ENCODE measurements at regions not wholly inside any gene's neighbourhood (a gene's known extent, or its start where the extent isn't known, plus 50 kb on each side); places are given as distances from the start of the nearest gene placed in this dataset.

- no peak for TF ChIP-seq ATF7 (IDR thresholded peaks at IDR 0.05)
- no peak for TF ChIP-seq ATF7 (CRISPR knock-in tag; IDR thresholded peaks at IDR 0.05)
- TF ChIP-seq, protein P1, sequence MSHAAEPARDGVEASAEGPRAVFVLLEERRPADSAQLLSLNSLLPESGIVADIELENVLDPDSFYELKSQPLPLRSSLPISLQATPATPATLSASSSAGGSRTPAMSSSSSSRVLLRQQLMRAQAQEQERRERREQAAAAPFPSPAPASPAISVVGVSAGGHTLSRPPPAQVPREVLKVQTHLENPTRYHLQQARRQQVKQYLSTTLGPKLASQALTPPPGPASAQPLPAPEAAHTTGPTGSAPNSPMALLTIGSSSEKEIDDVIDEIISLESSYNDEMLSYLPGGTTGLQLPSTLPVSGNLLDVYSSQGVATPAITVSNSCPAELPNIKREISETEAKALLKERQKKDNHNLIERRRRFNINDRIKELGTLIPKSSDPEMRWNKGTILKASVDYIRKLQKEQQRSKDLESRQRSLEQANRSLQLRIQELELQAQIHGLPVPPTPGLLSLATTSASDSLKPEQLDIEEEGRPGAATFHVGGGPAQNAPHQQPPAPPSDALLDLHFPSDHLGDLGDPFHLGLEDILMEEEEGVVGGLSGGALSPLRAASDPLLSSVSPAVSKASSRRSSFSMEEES (CRISPR knock-in tag; IDR thresholded peaks at IDR 0.05), result no peak
Measured at GRCh38 chr16:85321509-85322271, 209.4 kb upstream of the CIBAR2 start.
